ENCODE measurements at regions not wholly inside any gene's neighbourhood (a gene's known extent, or its start where the extent isn't known, plus 50 kb on each side); places are given as distances from the start of the nearest gene placed in this dataset.

- Histone ChIP-seq H3K27ac (ENCODE audit: low read depth in 2 of 2, low read length in 2 of 2) (no peak overlapping the region), H3K4me1 (ENCODE audit: control insufficient read depth in 2 of 2, insufficient read depth in 2 of 2, low read length in 2 of 2) (no peaks in the 10 kb centered on the region), H3K27me3 (ENCODE audit: control insufficient read depth in 2 of 2, insufficient read depth in 2 of 2, low read length in 2 of 2) (no peaks in the 10 kb centered on the region), H3K4me3 (ENCODE audit: low read length in 2 of 2) (no peak overlapping the region), H3K36me3 (ENCODE audit: control insufficient read depth in 2 of 2, insufficient read depth in 2 of 2, low read length in 2 of 2) (no peaks in the 10 kb centered on the region), H3K9me3 (ENCODE audit: control insufficient read depth in 2 of 2, low read length in 2 of 2) (no peaks in the 10 kb centered on the region), H3K9ac (ENCODE audit: low read depth in 1 of 2, low read length in 2 of 2) (no peak overlapping the region)
Measured at GRCh38 chr9:86424251-86424891, 70.2 kb upstream of the TUT7 start.

DNA sequence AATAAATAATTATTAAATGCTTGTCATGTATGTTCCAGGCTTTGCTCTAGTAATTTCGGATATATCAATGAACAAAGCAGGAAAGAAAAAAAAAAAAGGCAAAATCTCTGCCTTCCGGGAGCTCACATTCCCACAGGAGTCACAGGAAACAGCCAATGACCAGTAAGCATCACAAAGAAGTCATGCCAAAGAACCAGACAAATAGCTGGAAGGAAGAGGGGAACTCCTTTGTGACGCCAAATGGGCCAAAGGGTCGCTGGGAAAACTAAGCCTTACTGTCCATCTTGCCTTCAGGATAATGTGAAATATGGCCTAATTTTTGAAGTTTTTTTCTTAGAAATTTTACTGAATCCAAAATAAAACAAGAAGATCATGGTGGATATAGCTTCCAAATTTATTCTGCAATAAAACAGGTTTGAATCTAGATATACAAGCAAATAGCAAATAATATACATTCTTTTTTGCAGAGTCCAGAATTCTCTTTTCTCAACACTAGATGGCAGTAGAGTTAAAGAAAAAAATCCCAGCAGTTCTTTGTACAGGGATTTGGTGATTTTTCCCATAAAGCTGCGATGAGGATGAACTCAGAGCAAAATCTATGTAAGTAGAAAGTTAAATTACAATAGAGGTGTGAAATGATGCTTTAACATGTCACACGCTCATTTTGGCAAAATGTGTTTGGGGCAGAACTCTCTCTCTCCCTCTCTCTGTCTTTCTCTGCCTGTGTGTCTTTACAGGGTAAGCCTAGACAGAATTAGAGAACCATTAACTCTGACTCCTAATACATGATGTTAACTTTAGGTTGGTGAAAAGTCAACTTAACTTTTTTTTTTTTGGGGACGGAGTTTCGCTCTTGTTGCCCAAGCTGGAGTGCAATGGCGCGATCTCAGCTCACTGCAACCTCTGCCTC is 60.0 kb upstream of the TUT7 start:
- no peaks in the 10 kb centered on the region for H3K36me3 ChIP-seq (ENCODE audit: control insufficient read depth in 2 of 2, insufficient read depth in 2 of 2, low read length in 2 of 2)

DNA sequence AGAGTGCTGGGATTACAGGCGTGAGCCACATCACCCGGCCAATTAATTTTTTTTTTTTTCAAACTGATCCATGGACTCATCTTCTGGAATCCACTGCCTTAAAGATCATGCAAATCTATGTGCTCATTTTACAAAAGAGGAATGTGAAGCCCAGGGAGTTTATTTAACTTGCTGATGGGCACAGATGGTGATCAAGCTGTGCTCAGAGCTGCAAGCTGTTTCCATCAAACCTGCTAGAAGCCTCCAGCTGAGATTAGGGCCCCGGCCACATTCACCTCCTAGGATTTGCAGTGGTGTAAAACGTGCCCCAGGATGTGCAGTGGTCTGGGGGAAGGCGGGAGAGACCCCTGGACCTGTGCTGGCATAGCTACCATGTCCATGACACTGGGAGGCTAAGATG is 56.1 kb upstream of the TUT7 start:
- Histone ChIP-seq H3K27ac (ENCODE audit: low read depth in 2 of 2, low read length in 2 of 2) (no peak overlapping the region), H3K9me3 (ENCODE audit: control insufficient read depth in 2 of 2, low read length in 2 of 2) (no peaks in the 10 kb centered on the region), H3K4me1 (ENCODE audit: control insufficient read depth in 2 of 2, insufficient read depth in 2 of 2, low read length in 2 of 2) (no peaks in the 10 kb centered on the region), H3K27me3 (ENCODE audit: control insufficient read depth in 2 of 2, insufficient read depth in 2 of 2, low read length in 2 of 2) (peaks cover 0 to 3% of the 10 kb centered on the region in 2 donors), H3K36me3 (ENCODE audit: control insufficient read depth in 2 of 2, insufficient read depth in 2 of 2, low read length in 2 of 2) (no peaks in the 10 kb centered on the region), H3K9ac (ENCODE audit: low read depth in 1 of 2, low read length in 2 of 2) (no peak overlapping the region), H3K4me3 (ENCODE audit: low read length in 2 of 2) (no peak overlapping the region)

More for the DNA sequence above, 60.0 kb upstream of the TUT7 start:
- H3K4me3 ChIP-seq (ENCODE audit: low read length in 2 of 2): no peak overlapping the region
- H3K4me1 ChIP-seq (ENCODE audit: control insufficient read depth in 2 of 2, insufficient read depth in 2 of 2, low read length in 2 of 2): no peaks in the 10 kb centered on the region
- H3K9ac ChIP-seq (ENCODE audit: low read depth in 1 of 2, low read length in 2 of 2): no peak overlapping the region
- H3K27me3 ChIP-seq (ENCODE audit: control insufficient read depth in 2 of 2, insufficient read depth in 2 of 2, low read length in 2 of 2): no peaks in the 10 kb centered on the region
- H3K9me3 ChIP-seq (ENCODE audit: control insufficient read depth in 2 of 2, low read length in 2 of 2): no peaks in the 10 kb centered on the region
- no peak overlapping the region for H3K27ac ChIP-seq (ENCODE audit: low read depth in 2 of 2, low read length in 2 of 2)

GRCh38 chr9:86408121-86408520 is 53.9 kb upstream of the TUT7 start:
- Histone ChIP-seq H3K4me1 (ENCODE audit: control insufficient read depth in 2 of 2, insufficient read depth in 2 of 2, low read length in 2 of 2) (no peaks in the 10 kb centered on the region), H3K9ac (ENCODE audit: low read depth in 1 of 2, low read length in 2 of 2) (no peak overlapping the region), H3K27ac (ENCODE audit: low read depth in 2 of 2, low read length in 2 of 2) (no peak overlapping the region), H3K9me3 (ENCODE audit: control insufficient read depth in 2 of 2, low read length in 2 of 2) (no peaks in the 10 kb centered on the region), H3K36me3 (ENCODE audit: control insufficient read depth in 2 of 2, insufficient read depth in 2 of 2, low read length in 2 of 2) (no peaks in the 10 kb centered on the region), H3K4me3 (ENCODE audit: low read length in 2 of 2) (no peak overlapping the region), H3K27me3 (ENCODE audit: control insufficient read depth in 2 of 2, insufficient read depth in 2 of 2, low read length in 2 of 2) (peaks cover 0 to 3% of the 10 kb centered on the region in 2 donors)

DNA sequence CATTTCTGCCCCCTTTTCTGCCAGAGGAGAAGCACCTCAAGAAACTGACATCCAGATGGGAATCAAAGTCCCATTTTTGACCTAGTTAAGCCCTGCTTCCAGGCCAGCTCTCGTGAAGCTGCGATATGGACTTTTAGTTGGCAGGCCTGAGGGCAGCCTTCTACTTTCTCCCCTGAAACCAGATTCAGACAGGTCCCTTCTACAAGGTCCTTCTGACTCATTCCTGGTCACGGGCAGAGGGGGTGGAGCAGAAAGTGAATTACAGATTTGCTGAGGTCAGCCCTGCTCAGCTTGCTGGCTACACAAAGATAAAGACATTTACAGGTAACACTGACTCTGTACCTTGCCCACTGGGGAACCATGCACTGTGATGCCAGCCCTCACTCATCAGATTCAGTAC is 52.8 kb upstream of the TUT7 start:
- Histone ChIP-seq H3K4me1 (ENCODE audit: control insufficient read depth in 2 of 2, insufficient read depth in 2 of 2, low read length in 2 of 2) (no peaks in the 10 kb centered on the region), H3K9me3 (ENCODE audit: control insufficient read depth in 2 of 2, low read length in 2 of 2) (no peaks in the 10 kb centered on the region), H3K27ac (ENCODE audit: low read depth in 2 of 2, low read length in 2 of 2) (no peak overlapping the region), H3K27me3 (ENCODE audit: control insufficient read depth in 2 of 2, insufficient read depth in 2 of 2, low read length in 2 of 2) (peaks cover 0 to 3% of the 10 kb centered on the region in 2 donors), H3K4me3 (ENCODE audit: low read length in 2 of 2) (no peak overlapping the region), H3K36me3 (ENCODE audit: control insufficient read depth in 2 of 2, insufficient read depth in 2 of 2, low read length in 2 of 2) (no peaks in the 10 kb centered on the region), H3K9ac (ENCODE audit: low read depth in 1 of 2, low read length in 2 of 2) (no peak overlapping the region)

DNA sequence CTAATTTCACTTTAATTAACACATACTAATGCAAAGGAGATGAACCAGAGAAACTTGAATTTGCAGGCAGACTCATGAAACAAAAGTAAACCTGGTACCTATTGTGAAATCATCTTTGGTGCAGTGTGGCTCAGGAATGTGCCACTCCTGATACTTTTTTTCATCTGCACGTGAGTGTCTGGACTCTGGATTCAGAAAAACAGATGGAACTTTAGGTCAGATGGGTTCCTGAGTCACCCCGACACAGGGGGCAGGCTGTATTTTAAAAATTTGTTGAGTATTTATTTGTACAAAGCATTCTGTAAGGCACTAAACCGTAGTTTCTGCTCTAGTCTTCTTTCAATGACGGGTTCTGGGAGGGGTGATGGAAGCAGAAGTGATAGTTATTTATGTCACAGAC is 52.2 kb upstream of the TUT7 start:
- H3K9me3 ChIP-seq (ENCODE audit: control insufficient read depth in 2 of 2, low read length in 2 of 2): no peaks in the 10 kb centered on the region
- H3K4me1 ChIP-seq (ENCODE audit: control insufficient read depth in 2 of 2, insufficient read depth in 2 of 2, low read length in 2 of 2): no peaks in the 10 kb centered on the region
- H3K4me3 ChIP-seq (ENCODE audit: low read length in 2 of 2): no peak overlapping the region
- H3K27ac ChIP-seq (ENCODE audit: low read depth in 2 of 2, low read length in 2 of 2): no peak overlapping the region
- no peaks in the 10 kb centered on the region for H3K36me3 ChIP-seq (ENCODE audit: control insufficient read depth in 2 of 2, insufficient read depth in 2 of 2, low read length in 2 of 2)
- no peak overlapping the region for H3K9ac ChIP-seq (ENCODE audit: low read depth in 1 of 2, low read length in 2 of 2)
- peaks cover 0 to 3% of the 10 kb centered on the region in 2 donors for H3K27me3 ChIP-seq (ENCODE audit: control insufficient read depth in 2 of 2, insufficient read depth in 2 of 2, low read length in 2 of 2)

DNA sequence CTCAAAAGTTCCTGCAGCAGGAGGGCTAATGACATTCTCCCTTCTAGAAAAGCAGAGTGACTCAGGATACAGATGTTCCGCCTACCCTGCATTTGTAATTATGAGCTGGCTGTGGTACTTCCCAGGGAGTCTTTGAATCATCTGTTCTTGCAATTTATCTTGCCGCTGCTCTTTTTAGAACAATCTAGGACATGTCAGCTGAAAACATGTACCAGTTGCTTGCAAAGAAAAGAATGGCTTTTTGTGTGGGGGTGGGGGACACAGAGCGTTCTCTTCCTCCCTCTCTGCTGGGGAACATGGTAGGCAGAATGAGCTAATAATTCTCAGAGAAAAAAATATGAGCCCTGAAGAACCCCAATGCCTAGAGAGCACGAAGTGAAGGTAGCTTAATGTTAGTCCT is 51.7 kb upstream of the TUT7 start:
- Histone ChIP-seq H3K36me3 (ENCODE audit: control insufficient read depth in 2 of 2, insufficient read depth in 2 of 2, low read length in 2 of 2) (no peaks in the 10 kb centered on the region), H3K27ac (ENCODE audit: low read depth in 2 of 2, low read length in 2 of 2) (no peak overlapping the region), H3K9me3 (ENCODE audit: control insufficient read depth in 2 of 2, low read length in 2 of 2) (no peaks in the 10 kb centered on the region), H3K4me3 (ENCODE audit: low read length in 2 of 2) (no peak overlapping the region), H3K9ac (ENCODE audit: low read depth in 1 of 2, low read length in 2 of 2) (no peak overlapping the region), H3K27me3 (ENCODE audit: control insufficient read depth in 2 of 2, insufficient read depth in 2 of 2, low read length in 2 of 2) (peaks cover 0 to 3% of the 10 kb centered on the region in 2 donors), H3K4me1 (ENCODE audit: control insufficient read depth in 2 of 2, insufficient read depth in 2 of 2, low read length in 2 of 2) (no peaks in the 10 kb centered on the region)

- H3K27ac ChIP-seq (ENCODE audit: low read depth in 2 of 2, low read length in 2 of 2): no peak overlapping the region
Measured at GRCh38 chr9:86405086-86405491, 50.9 kb upstream of the TUT7 start.

More at GRCh38 chr9:86405086-86405491, 50.9 kb upstream of the TUT7 start:
- H3K36me3 ChIP-seq (ENCODE audit: control insufficient read depth in 2 of 2, insufficient read depth in 2 of 2, low read length in 2 of 2): no peaks in the 10 kb centered on the region
- no peaks in the 10 kb centered on the region for H3K9me3 ChIP-seq (ENCODE audit: control insufficient read depth in 2 of 2, low read length in 2 of 2)
- no peaks in the 10 kb centered on the region for H3K4me1 ChIP-seq (ENCODE audit: control insufficient read depth in 2 of 2, insufficient read depth in 2 of 2, low read length in 2 of 2)
- peaks cover 0 to 3% of the 10 kb centered on the region in 2 donors for H3K27me3 ChIP-seq (ENCODE audit: control insufficient read depth in 2 of 2, insufficient read depth in 2 of 2, low read length in 2 of 2)
- H3K9ac ChIP-seq (ENCODE audit: low read depth in 1 of 2, low read length in 2 of 2): no peak overlapping the region
- no peak overlapping the region for H3K4me3 ChIP-seq (ENCODE audit: low read length in 2 of 2)
